ENCODE measurements at regions not wholly inside any gene's neighbourhood (a gene's known extent, or its start where the extent isn't known, plus 50 kb on each side); places are given as distances from the start of the nearest gene placed in this dataset.
"Not testable (repeated sequence)": the region's sequence is repeated elsewhere in the genome, so short reads cannot be mapped to it uniquely, and the experiment has no call there.

DNA sequence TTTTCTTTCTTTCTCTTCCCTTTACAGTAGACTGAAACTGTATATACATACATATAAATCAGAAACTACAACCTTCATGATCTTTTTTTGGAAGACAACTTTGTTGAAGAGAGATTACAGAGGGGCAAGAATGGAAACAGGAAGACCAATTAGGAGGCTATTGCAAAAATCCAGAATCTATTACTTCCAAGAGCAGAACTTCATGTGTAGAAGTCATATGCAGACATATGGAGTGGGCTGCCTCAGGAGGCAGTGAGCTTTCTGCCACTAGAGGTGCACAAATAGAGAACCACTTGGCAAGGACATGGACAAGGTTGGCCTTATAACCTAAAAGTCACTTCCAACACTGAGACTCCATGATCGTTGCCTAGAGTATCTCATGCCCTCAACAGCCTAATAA is 157.8 kb upstream of the NR4A3 start:
- no peak for FAIRE-seq
- DNase-seq (ENCODE audit: insufficient read length): no peak
- no peak for TF ChIP-seq POLR2AphosphoS5 (IDR thresholded peaks at IDR 0.05; ENCODE audit: low read depth, low read length)
- no peak for TF ChIP-seq POLR2A (IDR thresholded peaks at IDR 0.05; ENCODE audit: low read depth, low read length)
- no peak for TF ChIP-seq TAF1 (IDR thresholded peaks at IDR 0.05; ENCODE audit: borderline replicate concordance, low read depth, low read length)

DNA sequence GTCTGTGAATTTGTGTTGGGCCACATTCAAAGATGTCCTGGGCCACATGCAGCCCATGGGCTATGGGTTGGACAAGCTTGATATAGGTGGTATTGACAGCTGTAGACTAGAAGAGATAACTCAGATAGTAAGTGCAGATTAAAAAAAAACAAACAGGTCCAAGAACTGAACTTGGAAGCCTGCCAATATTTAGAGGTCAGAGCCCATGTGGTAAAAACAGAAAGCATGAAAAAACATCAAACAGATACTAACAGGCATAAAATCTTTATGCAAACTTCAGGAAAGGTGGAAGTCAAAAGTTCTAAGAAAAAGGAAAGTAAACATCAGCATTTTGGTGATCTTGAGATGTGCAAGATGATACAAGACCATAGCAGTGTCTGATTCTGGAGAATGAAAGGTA is 155.1 kb upstream of the NR4A3 start:
- TF ChIP-seq POLR2A (IDR thresholded peaks at IDR 0.05; ENCODE audit: low read depth, low read length) (no peak), TAF1 (IDR thresholded peaks at IDR 0.05; ENCODE audit: borderline replicate concordance, low read depth, low read length) (no peak), POLR2AphosphoS5 (IDR thresholded peaks at IDR 0.05; ENCODE audit: low read depth, low read length) (no peak)
- DNase-seq (ENCODE audit: insufficient read length) (no peak), FAIRE-seq (no peak)

DNA sequence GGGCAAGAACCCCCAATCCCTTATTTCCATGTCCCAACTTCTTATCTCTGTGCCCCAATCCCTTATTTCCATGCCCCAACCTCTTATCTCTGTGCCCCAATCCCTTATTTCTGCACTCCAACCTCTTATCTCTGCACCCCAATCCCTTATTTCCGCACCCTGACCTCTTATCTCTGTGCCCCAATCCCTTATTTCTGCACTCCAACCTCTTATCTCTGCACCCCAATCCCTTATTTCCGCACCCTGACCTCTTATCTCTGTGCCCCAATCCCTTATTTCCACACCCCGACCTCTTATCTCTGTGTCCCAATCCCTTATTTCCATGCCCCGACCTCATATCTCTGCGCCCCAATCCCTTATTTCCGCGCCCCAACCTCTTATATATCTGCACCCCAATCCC is 150.8 kb upstream of the NR4A3 start:
- not testable (repeated sequence) for FAIRE-seq; DNase-seq (ENCODE audit: insufficient read length)

DNA sequence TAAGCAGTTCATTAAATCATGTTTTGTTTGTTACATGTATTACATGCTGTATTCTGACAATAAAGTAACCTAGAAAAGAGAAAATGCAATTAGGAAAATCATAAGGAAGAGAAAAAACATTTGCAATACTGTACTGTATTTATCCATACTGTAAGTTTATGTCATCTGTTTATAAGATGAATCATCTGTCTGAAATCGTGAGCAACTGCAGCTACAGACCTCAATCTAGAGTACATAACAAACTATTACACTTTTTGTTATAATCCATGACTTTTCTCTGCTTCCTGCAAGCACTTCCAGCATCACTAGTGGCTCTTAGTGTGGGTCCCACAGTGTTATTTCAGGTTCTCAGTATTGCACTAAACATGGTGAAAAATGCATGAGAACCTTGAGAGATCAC is 144.4 kb upstream of the NR4A3 start:
- DNase-seq (ENCODE audit: insufficient read length): no peak
- TF ChIP-seq POLR2AphosphoS5 (IDR thresholded peaks at IDR 0.05; ENCODE audit: low read depth, low read length) (no peak), POLR2A (IDR thresholded peaks at IDR 0.05; ENCODE audit: low read depth, low read length) (no peak), TAF1 (IDR thresholded peaks at IDR 0.05; ENCODE audit: borderline replicate concordance, low read depth, low read length) (no peak)
- FAIRE-seq: no peak

DNA sequence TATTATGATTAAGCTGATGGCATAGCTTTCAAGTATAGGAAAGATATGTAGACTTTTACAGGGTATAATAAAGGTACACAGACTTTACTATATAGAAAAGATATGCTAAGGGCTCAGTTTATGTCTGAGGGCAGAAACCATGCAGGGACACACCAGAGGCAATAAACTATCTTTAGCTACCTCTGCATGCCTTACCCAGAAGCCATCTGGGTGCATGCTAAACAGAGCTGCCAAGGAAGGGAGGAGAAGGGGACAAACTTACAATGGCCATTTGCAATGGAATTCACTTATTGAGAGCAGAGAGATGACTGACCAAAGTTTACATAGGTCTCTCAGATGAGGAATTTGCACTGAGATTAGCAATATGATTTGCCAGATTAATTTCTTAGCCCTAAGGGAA is 143.1 kb upstream of the NR4A3 start:
- DNase-seq (ENCODE audit: insufficient read length) (no peak), FAIRE-seq (no peak)

DNA sequence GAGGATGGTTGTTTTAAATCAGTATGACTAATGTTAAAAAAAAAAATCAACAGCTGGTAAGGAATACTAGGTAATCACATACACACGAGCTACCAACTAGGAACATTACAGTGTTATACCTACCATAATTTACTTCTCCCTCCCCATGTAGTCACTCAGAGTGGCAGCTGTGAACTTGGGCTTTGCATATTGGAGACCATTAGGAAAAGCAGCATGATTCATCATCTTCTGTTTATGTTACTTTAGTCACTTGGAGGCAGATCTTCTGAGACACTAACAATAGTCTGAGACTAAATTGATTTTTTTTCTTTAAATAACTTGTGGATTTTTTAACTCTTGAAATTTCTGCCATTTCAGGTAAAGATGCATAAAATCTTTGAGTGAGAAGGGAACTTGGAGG is 141.5 kb upstream of the NR4A3 start:
- FAIRE-seq (no peak), DNase-seq (ENCODE audit: insufficient read length) (no peak)
- TF ChIP-seq POLR2A (IDR thresholded peaks at IDR 0.05; ENCODE audit: low read depth, low read length) (no peak), TAF1 (IDR thresholded peaks at IDR 0.05; ENCODE audit: borderline replicate concordance, low read depth, low read length) (no peak), POLR2AphosphoS5 (IDR thresholded peaks at IDR 0.05; ENCODE audit: low read depth, low read length) (no peak)

More for the DNA sequence above, 143.1 kb upstream of the NR4A3 start:
- TF ChIP-seq POLR2AphosphoS5 (IDR thresholded peaks at IDR 0.05; ENCODE audit: low read depth, low read length): no peak
- no peak for TF ChIP-seq POLR2A (IDR thresholded peaks at IDR 0.05; ENCODE audit: low read depth, low read length)
- no peak for TF ChIP-seq TAF1 (IDR thresholded peaks at IDR 0.05; ENCODE audit: borderline replicate concordance, low read depth, low read length)

DNA sequence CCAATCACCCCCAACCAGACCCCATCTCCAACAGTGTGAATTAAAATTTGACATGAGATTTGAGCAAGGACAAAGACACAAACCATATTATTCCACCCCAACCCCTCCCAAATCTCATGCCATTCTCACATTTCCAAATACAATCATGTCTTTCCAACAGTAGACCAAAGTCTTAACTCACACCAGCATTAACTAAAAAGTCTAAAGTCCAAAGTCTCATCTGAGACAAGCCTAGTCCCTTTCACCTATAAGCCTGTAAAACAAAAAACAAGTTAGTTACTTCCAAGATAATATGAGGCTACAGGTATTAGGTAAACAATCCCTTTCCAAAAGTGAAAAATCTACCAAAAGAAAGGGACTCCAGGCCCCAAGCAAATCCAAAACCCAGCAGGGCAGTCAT is 140.6 kb upstream of the NR4A3 start:
- TF ChIP-seq POLR2AphosphoS5 (IDR thresholded peaks at IDR 0.05; ENCODE audit: low read depth, low read length) (no peak), POLR2A (IDR thresholded peaks at IDR 0.05; ENCODE audit: low read depth, low read length) (no peak), TAF1 (IDR thresholded peaks at IDR 0.05; ENCODE audit: borderline replicate concordance, low read depth, low read length) (no peak)
- FAIRE-seq: no peak
- DNase-seq (ENCODE audit: insufficient read length): no peak

DNA sequence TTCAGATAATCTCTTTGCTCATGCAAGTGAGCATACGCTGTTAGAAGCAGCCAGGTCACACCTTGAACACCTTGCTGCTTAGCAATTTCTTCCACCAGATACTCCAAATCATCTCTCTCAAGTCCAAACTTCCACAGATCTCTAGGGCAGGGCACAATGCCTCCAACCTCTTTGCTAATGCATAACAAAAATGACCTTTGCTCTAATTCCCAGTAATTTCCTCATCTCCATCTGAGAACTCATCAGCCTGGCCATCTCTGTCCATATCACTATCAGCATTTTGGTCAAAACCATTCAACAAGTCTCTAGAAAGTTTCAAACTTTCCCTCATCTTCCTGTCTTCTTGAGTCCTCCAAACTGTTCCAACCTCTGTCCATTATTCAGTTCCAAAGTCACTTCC is 139.3 kb upstream of the NR4A3 start:
- TF ChIP-seq POLR2AphosphoS5 (IDR thresholded peaks at IDR 0.05; ENCODE audit: low read depth, low read length) (no peak), POLR2A (IDR thresholded peaks at IDR 0.05; ENCODE audit: low read depth, low read length) (no peak), TAF1 (IDR thresholded peaks at IDR 0.05; ENCODE audit: borderline replicate concordance, low read depth, low read length) (no peak)

DNA sequence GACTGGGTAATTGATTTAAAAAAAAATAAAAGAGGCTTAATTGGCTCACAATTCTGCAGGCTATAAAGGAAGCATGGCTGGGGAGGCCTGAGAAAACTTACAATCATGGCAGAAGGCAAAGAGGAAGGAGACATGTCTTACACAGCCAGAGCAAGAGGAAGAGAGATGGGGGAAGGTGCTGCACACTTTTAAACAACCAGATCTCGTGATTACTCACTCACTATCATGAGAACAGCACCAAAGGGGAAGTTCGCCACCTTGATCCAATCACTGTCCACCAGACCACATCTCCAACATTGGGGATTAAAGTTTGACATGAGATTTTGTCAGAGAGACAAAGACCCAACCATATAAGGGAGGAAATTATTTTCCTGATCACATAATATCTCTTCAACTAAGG is 138.8 kb upstream of the NR4A3 start:
- DNase-seq (ENCODE audit: insufficient read length): no peak
- TF ChIP-seq POLR2A (IDR thresholded peaks at IDR 0.05; ENCODE audit: low read depth, low read length) (no peak), POLR2AphosphoS5 (IDR thresholded peaks at IDR 0.05; ENCODE audit: low read depth, low read length) (no peak), TAF1 (IDR thresholded peaks at IDR 0.05; ENCODE audit: borderline replicate concordance, low read depth, low read length) (no peak)
- no peak for FAIRE-seq

More for the DNA sequence above, 139.3 kb upstream of the NR4A3 start:
- peak; percentile 48 for FAIRE-seq
- DNase-seq (ENCODE audit: insufficient read length): no peak

DNA sequence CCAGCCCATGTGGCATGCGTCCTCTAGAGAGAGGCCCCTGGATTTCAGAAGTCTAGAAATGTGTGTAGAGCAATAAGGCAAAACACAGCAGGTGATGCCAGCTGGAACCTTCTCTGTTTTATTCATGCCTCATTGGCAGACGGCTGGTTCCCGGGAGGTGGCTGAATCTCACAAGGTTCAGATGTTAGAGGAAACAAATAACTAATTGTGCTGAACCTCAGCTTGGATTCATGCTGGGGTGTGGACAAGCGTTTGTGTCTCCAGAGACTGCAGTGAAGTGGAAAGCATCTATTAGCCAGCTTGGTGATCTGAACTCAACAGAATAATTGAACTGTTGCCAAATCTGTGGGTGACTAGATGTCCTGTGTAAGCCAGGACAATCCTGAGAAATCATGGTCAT is 131.1 kb upstream of the NR4A3 start:
- no peak for TF ChIP-seq POLR2A (IDR thresholded peaks at IDR 0.05; ENCODE audit: low read depth, low read length)
- no peak for TF ChIP-seq TAF1 (IDR thresholded peaks at IDR 0.05; ENCODE audit: borderline replicate concordance, low read depth, low read length)
- TF ChIP-seq POLR2AphosphoS5 (IDR thresholded peaks at IDR 0.05; ENCODE audit: low read depth, low read length): no peak
- FAIRE-seq: no peak
- no peak for DNase-seq (ENCODE audit: insufficient read length)

DNA sequence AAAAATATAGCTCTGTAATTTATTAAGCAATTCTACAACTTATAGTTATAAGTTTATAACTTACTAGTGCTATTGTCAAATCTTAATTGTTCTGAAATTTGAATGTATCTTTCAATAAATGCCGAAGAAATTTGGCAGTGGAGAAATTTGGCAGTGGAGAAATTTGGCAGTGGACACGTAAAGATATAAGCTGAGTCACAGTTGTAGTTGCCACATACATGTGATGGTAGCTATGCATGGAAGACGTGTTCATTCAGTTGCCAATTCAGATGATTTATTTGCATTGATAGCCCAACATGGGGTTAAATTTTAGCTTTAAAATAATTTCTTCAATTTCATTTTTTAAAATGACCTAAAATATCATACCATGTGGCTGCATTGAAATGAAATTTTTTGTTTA is 127.8 kb upstream of the NR4A3 start:
- TF ChIP-seq TAF1 (IDR thresholded peaks at IDR 0.05; ENCODE audit: borderline replicate concordance, low read depth, low read length): no peak
- DNase-seq (ENCODE audit: insufficient read length) (no peak), FAIRE-seq (no peak)

DNA sequence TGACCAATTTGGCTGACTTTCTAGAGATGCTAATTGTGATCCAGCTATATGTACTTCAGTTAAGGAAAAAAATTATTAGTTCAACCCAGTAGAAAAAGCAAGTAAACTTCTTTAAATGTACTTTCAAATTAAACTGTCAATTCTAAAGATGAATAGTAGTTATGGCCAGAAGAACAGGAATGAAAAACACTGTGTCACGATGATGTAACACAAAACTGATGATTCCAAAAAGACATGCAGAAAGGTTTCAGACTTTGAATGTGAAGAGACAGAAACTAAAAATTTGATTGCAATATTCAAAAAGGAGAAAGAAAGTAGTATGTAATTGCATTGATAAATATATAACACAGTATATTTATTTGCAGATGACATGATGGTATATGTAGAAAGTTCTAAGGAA is 127.3 kb upstream of the NR4A3 start:
- DNase-seq (ENCODE audit: insufficient read length): no peak
- no peak for TF ChIP-seq TAF1 (IDR thresholded peaks at IDR 0.05; ENCODE audit: borderline replicate concordance, low read depth, low read length)
- TF ChIP-seq POLR2A (IDR thresholded peaks at IDR 0.05; ENCODE audit: low read depth, low read length): no peak
- FAIRE-seq: no peak

DNA sequence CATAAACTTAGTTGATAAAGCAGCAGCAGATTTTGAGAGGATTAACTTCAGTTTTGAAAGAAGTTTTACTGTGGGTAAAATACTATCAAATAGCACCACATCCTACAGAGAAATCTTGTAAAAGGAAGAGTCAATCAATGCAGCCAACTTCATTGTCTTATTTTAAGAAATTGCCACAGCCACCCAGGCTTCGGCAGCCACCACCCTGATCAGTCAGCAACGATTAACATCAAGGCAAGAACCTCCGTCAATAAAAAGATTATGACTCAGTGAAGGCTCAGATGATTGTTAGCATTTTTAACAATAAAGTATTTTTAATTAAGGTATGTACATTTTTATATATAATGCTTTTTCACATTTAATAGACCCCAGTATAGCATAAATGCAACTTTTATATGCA is 122.3 kb upstream of the NR4A3 start:
- no peak for FAIRE-seq
- no peak for TF ChIP-seq TAF1 (IDR thresholded peaks at IDR 0.05; ENCODE audit: borderline replicate concordance, low read depth, low read length)
- TF ChIP-seq POLR2AphosphoS5 (IDR thresholded peaks at IDR 0.05; ENCODE audit: low read depth, low read length): no peak
- TF ChIP-seq POLR2A (IDR thresholded peaks at IDR 0.05; ENCODE audit: low read depth, low read length): no peak
- no peak for DNase-seq (ENCODE audit: insufficient read length)
